GM19351 (cell line): ENCODE measurements at regions not wholly inside any gene's neighbourhood (a gene's known extent, or its start where the extent isn't known, plus 50 kb on each side); places are given as distances from the start of the nearest gene placed in this dataset.

ENCODE experiments used
- ATAC-seq: cut with Tn5 transposase; IDR thresholded peaks from one replicate; pipeline ENCODE4 v1.9.1; 2021; ENCODE audit warnings: mild to moderate bottlenecking, moderate library complexity; ENCODE audit not compliant: unreplicated experiment

DNA sequence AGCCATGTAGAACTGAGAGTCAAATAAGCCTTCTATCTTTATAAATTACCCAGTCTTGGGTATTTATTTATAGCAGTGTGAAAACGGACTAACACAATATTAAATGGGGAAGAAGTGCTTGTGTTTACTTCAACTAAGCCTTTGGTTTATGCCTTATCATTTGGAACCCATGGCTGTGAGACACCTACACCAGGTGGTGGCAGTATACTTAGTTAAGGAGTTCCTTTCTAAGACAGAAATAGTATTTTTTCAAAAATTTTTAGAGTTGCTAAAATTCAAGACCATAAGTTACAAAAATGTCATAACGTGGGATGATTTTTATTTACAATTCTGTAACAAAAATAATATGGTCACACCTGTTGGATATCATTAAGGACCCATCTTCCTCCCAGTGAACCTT, 354.5 kb upstream of the SOX14 start:
- peak; percentile 47 for ATAC-seq

DNA sequence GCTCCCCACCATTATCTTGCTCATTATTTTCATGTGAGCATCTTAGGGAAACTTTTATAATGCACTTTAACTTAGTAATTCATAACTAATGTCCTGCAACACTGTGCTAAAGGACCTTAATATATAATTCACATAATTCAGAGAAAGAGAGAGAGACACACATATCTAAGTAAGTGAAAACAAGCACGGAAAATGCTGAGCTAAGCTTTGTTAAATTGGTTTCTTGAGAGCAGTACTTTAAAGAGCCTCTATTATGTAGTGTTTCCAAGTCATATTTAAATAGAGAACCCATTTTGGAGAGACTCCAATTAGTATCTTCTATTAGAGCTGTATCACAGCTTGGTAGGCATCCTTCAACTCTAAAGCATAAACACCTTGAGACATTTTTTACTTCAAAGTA, 354.1 kb upstream of the SOX14 start:
- no peak for ATAC-seq

DNA sequence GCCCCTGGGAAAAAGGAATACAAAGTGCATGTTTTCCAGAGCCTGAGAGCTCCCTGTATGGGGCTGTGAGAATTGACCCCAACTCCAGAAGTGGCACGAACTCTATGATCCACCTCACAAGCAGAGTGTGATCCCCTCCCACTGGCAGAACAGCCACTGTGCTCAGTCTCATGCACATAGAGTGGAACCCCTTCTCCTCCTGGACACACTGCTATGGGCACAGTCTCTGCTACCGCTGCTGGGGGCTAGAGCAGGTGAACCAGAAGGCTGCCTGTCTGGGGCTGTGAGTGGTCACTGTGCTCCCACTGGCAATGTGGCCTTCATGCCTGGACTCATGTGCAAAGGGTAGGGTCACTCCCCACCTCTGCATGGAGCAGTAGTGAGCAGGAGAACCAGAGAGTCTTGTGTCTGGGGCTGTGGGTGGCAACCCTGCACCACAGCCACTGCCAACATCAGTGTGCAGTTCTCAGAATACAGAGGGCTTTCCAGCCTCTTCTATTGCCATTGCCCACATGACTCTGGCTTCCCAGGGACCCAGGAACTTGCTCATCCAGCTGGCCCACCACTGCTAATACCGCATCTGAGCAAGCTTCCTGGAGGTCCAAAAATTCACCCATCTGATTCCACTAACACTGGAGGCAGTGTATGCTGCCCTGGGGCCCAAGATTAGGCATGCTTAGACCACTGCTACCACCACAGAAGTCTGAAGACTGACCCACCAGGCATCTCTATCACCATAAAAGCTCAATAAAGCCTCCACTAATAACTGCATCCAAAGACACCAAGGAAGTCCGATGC, 343.7 kb upstream of the SOX14 start:
- ATAC-seq: no peak

DNA sequence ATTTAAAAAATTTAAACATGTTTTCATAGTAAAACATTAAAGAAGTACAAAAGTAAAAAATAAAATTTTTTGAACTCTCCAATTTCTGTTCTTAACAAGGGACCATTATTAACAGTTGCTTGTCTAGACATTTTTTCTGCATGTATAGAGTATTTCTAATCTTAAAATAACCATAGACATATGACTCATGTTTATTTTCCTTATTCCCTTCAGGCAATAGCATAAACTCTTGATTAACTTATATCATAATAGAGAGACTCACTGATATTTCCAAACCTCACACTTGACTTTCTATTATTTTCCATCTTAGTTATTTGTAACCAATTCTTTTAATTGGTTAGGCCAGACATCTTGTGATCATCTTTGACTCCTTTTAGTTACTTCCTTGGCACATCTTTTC, 325.6 kb upstream of the SOX14 start:
- ATAC-seq: no peak

DNA sequence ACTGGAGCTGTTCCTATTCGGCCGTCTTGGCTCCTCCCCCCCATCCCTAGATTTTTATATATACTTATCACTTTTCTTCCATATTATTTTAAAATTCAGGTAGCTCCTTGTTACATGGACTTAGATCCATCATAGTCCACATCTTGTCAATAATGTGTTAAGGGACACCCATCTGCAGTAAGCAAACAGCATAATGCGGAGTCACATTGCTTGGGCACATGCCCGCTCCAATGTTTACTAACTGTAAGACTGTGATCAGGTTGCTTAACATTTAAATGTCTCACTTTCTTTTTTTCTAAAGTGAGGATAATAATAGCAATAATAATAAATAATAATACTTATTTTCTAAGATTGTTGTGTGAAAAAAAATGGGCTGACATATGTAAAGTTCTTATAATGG, 303.2 kb upstream of the SOX14 start:
- ATAC-seq: no peak

DNA sequence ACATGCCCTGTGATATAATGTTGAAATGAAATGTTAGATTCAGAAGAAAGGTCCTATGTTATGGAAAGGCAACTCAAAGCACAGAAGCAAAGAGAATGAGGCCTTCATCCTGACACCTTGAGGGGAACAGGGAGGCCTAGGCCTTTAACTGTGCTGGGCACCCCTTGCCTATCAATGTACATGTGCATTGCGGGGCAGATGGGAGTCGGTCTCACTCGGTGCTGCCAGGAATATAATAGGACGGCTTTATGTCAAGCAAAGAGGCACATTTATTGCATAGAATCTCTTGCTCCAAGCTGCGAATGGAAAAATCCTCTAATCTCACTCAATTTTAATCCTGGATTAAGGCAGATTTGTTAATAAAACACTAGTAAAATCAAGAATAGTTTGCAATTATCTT, 301.0 kb upstream of the SOX14 start:
- ATAC-seq: no peak

DNA sequence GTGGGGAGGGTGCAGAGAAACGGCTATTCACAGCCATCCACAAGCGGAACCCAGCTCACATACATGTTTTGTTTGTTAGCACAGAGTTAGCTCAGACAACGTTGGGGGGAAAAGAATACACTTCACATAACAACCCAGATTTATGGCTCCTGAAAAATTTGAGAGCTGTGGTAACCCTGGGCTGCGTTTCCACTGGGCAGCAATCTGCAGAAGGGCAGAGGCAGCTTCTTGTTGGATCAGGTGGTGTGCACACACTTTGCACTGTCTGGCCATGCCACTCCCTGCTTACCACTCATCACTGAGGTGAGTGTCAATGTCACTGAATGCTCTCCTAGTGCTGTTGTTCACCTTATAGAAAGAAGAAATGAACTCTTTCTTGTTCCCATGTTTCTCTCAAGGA, 299.8 kb upstream of the SOX14 start:
- ATAC-seq: no peak

DNA sequence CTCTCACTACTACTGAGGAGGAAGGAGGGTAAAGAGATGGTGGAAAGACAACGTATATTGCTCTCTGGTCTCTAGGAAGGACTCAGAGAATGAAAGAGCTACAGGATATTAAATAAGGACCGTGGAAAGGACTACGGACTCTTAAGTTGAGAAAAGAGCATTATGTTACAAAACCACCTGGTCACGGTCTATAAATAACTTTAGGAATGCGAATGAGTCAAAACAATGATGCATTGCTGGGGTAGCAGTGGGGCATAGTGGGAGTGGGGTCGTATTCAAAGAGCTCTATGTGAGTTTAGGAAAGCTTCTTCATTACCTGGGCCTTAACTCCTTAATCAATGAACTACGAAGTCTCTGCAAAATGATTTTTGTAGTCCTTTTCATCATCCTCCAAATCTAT, 295.7 kb upstream of the SOX14 start:
- ATAC-seq: no peak

DNA sequence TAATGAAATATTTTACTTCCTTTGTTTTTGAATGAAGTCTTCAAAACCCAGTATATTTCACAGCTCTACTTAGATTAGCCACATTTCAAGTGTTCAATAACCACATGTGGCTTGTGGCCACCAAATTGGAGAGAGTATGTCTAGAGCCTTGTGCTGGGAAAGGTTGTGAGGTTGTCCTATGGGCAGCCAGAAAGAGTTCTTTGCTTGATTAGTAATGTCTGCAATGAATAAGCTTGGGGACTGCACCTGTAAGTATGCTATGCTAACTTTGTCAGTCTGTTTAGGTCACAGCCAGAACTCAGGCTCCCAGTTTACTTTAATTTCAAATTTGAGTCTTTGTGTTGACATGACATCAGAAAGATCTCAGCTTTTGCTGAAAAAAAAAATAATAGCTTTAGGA, 294.9 kb upstream of the SOX14 start:
- ATAC-seq: no peak

DNA sequence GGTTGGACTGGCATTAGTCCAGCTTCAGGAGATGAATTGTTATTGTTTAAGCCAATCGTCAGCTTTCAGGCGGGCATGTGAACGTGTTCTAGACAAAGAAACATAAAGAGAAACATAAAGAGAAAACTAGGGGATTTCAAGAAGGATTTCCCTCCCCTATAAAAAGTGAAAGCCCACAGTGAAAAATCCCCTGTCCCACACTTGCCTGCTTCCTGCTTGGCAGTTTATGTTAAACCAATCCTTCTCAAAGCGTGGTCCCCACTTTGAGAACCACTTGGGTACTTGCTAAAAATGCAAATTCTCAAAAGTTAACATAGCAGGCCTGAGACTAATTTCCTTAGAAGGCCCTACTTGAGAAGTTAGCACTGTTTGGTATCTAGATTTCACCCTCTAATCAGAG, 293.0 kb upstream of the SOX14 start:
- no peak for ATAC-seq

DNA sequence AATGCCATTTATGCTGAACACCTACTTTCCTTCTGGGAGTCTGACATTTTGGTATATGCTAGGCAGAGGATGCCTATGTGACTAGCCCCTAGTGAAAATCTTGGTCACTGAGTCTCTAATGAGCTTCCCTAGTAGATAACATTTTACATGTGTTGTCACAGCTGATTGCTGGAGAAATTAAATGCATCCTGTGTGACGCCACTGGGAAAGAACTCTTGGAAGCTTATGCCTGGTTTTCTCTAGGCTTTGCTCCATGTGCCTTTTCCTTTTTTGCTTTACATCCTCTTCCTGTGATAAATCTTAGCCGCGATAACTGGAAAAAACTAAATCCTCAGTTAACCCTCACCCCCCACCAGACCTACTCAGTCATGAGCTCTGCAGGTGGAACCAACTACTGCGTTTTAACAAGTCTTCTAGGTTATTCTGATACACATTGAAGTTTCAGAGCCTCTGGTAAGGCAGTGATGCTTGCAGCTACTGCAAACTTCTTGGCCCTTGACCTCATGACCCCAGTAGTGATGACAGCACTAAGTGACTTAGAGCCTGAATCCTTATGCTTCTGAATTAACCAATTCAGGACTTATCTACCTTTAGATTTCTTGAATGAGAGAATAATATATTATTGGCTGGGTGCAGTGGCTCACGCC, 292.4 kb upstream of the SOX14 start:
- no peak for ATAC-seq

DNA sequence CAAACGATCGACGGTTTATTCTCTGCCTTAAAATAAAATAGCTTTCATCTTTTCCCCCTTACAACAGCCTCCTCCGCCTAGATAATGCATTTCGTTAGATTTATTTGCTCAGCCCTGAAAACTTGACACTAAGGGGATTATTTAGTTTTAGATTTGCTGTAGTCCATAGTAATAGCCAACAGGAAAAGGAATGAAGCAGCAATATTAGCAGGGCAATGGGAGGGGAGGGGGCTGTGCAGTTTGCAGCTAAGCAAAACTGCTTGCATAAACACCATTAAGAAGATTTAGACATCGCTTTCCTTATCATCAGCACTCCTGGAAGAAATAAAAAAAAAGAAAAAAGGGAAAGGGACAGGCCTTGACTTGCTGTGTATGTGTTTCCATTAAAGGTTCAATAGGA, 286.5 kb upstream of the SOX14 start:
- ATAC-seq: no peak

DNA sequence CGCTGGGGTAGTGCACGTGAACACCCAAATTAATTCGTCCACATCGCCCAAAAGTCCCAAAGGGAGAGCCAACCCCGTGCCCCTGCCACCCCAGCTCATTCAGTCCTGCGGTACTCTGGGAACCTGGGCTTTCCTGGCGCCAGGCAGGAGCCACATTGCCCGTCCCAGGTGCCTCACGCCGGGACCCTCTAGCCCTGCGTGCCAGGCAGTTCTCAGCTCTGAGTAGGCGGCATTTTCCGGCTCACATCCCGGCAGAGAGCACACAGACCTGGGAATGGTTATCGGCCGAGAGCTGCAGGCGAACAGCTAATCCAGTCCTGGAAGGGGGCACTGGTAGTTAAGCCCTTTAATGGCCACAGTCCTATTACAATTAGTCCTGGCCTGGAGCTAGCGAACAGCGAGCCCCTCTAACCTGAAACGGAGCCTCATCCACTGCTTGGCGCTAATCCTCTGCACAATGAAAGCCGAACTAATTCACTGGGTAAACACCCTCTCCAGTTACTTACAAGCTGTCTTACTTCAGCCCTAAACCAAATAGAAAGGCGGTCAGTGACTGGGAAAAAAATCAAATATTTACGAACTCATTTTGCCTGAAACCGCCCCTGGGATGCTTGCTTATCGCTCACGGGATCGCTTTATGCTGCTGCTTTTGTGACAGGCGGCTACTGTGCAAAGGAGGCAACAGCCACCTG, 254.6 kb upstream of the SOX14 start:
- ATAC-seq: no peak

DNA sequence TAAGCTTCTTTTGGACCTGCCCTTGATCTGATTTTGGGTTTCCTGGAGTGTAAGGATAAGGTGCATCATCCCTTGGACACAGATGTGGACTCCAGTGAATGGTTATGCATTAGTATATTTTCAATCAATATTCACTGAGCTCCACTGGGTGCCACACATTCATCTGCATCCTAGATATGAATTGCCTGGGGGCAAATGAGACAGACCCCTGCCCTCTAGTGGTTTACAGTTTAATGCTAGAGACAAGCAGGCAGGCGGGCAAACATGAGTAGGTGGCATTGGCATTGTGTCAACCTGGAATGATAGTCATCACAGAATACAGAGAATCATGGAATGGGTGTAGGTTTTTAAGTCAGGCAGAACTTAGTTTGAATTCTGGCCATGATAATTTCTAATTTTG, 252.5 kb upstream of the SOX14 start:
- ATAC-seq: no peak

DNA sequence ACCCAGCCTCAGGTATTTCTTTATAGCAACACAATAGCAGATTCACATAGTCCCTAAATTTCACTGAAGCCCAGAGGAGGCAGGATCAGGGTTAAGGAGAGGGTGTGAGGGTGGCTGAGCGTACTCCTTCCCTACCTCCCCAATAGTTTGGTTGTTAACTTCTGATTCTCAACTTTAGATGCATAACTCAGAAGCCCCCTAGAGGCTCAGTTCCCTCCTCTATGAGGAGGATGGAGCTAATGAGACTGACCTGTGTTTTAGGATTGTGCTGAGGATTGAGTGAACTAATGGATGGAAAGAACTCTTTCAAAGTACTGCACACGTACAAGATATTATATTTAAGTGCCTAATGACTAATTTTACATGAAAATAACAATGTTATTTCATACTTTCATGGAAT, 249.3 kb upstream of the SOX14 start:
- ATAC-seq: no peak

DNA sequence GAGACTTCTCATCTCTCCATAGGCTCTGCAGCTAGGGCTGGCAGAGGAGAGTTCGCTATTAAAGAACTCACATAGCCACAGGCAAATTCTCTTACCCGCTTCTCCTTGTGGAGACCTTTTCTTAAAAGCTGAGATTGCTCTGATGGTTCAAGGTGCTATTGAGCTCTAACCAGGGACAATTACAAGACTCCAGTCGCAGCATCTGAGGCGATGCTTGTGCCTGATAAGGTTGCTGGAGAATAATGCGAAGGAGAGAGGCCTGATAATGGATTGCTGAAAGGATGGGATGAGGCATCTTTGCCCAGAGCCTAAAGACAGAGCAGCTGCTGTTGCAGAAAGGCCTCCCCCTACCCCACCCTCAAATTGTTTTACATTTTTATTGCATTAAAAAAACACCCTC, 244.5 kb upstream of the SOX14 start:
- ATAC-seq: no peak

DNA sequence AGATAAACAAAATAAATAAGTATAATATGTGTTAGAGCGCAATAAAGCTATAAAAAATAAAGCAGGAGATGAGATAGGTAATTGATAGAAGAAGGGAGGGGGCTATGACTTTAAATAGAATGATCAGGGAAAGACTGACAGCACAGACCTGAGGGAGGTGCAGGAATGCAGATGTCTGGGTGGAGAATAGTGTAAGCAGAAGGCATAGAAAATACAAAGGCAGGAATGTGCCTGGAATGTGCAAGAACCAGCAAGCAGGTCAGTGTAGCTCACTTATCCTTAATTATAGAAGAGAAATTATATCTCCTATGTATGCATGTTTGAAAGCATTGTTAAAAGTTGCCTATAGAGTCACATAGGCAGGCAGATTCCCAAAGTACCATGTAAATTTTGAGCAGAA, 239.4 kb upstream of the SOX14 start:
- ATAC-seq: no peak

DNA sequence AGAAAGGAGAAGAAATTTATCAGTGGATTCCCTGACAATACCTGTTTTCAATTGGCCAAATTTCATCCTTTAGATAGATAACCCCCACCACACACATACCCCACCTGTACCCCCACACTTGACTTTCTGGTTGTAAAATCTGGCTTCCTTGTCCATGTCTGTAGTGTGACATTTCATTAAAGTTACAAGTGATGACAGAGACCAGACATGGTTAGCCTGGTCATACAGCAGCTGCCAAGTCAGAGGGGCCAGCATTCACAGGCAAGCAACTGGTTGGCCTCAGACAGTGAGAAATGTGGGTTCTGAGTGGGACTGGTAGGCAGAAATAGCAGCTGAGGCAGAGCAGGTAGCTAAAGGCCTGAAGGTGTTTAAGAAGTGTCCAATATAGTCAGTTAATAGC, 238.6 kb upstream of the SOX14 start:
- no peak for ATAC-seq

DNA sequence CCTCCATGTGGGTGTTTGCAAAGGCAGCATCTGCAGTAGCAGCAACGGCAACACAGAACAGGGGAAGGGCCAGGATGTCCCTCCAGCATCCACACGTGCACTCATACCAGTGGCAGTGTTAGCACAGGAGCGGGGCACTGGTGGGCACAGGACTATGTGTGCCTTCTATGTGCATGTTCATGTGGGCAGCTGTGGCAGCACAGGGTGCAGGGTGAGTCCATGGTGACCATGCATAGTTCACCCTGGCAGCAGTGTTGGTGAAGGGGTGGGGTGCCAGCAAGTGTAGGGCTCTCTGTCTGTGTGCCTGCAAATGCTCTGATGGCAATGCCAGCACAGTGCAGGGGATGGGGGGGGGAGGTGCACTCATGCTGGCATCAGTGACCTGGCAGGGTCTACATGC, 222.1 kb upstream of the SOX14 start:
- ATAC-seq: no peak

DNA sequence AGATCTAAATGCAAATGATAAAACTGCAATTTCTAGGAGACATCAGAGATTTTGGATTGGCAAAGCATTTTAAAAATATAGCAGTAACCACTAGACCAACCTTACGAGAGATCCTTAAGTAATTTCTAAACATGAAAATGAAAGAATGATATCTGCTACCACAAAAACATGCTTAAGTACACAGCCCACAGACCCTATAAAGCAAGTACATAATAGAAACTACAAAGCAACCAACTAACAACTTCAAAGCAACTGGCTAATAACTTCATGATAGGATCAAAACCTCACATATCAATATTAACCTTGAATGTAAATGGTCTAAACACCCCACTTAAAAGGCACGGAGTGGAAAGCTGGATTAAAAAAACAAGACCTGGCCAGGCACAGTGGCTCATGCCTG, 209.9 kb upstream of the SOX14 start:
- no peak for ATAC-seq

DNA sequence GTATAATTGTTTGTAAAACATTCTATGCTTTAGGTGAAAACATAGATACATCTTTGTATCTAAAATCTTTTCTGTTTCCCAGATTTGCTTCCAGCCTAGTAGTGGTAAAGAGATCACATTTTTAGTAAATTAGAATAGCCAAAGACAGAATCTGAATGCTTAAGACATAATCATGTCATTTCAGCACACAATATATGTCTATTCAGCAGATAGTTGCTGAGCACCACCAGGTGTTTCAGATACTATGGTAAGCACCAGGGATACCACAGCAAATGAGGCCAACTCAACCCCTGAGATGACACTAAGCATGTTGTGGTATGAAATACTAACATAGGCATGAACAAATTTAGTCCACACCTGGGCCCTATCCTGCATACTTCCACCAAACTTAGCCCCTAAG, 195.2 kb upstream of the SOX14 start:
- ATAC-seq: no peak

DNA sequence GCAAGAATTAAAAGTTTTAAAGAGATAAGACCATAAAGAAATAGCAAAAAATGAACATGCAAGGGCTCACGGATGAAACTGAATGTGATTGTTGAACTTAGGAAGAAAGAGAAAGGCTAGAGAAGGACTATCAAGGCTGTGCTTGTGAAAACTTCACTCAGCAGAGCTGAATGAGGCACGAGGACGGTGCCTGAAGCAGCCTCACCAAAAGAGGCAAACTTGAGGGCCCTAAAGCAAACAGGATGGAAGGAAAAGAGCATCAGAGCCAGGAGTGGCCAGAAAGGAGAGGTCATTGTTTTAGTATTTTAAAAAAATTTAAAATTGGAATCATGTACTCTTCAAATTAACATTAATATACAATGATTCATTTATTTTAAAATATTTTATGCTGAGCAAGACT, 191.2 kb upstream of the SOX14 start:
- ATAC-seq: no peak
